ENCODE measurements at regions not wholly inside any gene's neighbourhood (a gene's known extent, or its start where the extent isn't known, plus 50 kb on each side); places are given as distances from the start of the nearest gene placed in this dataset.

- TF ChIP-seq, protein P1, sequence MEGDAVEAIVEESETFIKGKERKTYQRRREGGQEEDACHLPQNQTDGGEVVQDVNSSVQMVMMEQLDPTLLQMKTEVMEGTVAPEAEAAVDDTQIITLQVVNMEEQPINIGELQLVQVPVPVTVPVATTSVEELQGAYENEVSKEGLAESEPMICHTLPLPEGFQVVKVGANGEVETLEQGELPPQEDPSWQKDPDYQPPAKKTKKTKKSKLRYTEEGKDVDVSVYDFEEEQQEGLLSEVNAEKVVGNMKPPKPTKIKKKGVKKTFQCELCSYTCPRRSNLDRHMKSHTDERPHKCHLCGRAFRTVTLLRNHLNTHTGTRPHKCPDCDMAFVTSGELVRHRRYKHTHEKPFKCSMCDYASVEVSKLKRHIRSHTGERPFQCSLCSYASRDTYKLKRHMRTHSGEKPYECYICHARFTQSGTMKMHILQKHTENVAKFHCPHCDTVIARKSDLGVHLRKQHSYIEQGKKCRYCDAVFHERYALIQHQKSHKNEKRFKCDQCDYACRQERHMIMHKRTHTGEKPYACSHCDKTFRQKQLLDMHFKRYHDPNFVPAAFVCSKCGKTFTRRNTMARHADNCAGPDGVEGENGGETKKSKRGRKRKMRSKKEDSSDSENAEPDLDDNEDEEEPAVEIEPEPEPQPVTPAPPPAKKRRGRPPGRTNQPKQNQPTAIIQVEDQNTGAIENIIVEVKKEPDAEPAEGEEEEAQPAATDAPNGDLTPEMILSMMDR (IDR thresholded peaks at IDR 0.05), result no peak
- no peak for TF ChIP-seq POLR2A (IDR thresholded peaks at IDR 0.05)
Observed at GRCh38 chr18:78457731-78458130, 521.9 kb upstream of the SALL3 start.

Measured in heart left ventricle (tissue), 13 donors.